HG03025 (cell line): ENCODE measurements at regions not wholly inside any gene's neighbourhood (a gene's known extent, or its start where the extent isn't known, plus 50 kb on each side); places are given as distances from the start of the nearest gene placed in this dataset.

Experiments
- ATAC-seq: cut with Tn5 transposase; IDR thresholded peaks from one replicate; pipeline ENCODE4 v1.9.1; 2021; ENCODE audit warnings: mild to moderate bottlenecking, moderate library complexity; ENCODE audit not compliant: unreplicated experiment, low FRiP score

DNA sequence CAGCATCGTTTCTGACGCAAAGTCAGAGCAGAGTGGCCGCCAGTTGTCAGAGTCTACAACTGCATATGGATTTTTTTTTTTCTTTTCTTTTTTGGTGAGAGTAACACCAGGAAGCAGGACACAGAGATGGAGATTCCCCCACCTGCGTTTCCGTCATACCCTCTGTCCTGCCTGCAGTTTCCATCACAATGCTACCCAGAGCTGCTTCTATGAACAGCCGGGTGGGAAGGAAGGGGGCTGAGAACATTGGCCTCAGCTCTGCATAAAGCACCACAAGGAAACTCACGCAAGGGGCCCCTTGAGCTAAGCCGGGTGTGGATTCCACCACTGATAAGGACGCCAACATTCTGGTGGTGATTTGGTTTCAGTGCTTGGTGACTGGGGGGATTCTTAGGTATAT is 183.5 kb upstream of the AFDN start:
- no peak for ATAC-seq

- ATAC-seq = no peak
Measured at GRCh38 chr6:167643716-167644115, 183.0 kb upstream of the AFDN start.

DNA sequence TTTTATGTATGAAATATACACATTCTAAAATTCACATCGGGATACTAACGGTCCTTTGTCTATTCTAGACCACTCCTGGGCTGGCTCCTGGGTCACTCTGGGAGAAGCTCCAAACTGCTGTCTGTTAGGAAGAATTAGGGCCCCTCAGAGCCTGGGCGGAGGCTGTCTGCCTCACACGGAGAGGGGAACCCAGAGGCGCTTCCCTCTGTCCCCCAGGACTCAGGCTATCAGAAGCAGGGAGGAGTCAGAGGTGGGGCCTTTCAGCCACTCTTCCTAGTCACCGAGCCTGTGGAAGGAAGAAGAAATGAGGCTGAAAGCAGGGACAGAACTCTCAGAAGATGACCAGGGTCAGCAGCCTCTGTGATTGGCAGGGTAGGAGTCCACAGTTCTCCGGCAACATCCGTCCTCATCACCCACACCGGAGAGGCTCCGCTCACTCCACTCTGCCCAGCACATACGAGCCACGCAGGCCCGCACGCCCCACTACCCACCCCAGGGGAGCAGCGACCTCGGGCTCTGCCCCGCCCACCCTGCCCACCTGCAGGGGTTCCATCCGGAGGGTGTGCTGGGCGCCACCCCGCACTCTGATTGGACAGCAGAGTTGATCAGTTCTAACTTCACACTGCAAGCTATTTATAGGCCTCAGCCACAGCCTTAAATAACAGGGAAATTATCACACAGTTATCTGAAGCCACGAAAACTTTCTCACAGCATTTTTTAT is 182.1 kb upstream of the AFDN start:
- no peak for ATAC-seq

DNA sequence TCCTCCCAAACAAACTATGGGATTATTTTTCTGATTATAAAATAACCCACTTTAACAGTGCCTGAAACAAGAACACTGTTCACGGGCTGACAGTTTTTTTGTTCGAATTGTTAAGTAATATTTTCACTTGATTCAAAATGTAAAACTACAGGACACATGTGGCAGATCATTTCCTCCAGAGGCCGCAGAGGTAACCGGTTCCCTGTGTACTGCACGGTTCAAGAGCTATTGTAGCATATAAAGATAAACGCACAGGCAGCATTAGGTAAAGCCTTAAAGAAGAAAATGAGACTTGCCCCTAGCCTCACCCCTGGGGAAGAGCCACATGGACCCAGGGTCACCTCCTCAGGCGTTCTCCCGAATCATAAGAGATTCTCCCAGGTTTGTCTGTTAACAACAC is 181.3 kb upstream of the AFDN start:
- ATAC-seq = no peak

- ATAC-seq = no peak
Measured at GRCh38 chr6:167647306-167647705, 179.4 kb upstream of the AFDN start.

DNA sequence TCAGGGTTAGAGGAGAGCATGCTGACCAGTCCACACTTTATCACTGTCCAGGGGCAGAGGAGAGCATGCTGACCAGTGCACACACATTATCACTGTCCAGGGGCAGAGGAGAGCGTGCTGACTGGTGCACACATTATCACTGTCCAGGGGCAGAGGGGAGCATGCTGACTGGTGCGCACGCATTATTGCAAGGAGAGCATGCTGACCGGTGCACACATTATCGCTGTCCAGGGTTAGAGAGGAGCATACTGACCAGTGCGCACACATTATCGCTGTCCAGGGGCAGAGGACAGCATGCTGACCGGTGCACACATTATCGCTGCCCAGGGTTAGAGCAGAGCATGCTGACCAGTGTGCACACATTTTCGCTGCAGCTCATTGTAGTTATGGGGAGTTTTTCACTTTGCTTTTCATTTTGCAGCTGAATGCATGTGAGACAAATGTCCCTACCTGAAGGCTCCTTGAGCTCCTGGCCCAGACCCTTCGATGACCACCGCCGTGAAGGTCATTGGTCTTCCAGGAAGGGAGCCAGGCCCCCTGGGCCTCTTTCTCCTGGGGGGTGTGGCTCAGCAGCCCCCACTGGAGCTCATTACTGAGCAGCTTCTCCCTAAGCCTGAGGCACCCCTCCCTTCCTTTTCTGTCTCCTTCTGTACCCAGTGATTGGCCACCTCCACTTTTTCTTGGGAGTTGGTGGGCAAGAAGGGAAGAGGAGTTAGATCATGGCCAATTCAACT is 178.8 kb upstream of the AFDN start:
- ATAC-seq = no peak

DNA sequence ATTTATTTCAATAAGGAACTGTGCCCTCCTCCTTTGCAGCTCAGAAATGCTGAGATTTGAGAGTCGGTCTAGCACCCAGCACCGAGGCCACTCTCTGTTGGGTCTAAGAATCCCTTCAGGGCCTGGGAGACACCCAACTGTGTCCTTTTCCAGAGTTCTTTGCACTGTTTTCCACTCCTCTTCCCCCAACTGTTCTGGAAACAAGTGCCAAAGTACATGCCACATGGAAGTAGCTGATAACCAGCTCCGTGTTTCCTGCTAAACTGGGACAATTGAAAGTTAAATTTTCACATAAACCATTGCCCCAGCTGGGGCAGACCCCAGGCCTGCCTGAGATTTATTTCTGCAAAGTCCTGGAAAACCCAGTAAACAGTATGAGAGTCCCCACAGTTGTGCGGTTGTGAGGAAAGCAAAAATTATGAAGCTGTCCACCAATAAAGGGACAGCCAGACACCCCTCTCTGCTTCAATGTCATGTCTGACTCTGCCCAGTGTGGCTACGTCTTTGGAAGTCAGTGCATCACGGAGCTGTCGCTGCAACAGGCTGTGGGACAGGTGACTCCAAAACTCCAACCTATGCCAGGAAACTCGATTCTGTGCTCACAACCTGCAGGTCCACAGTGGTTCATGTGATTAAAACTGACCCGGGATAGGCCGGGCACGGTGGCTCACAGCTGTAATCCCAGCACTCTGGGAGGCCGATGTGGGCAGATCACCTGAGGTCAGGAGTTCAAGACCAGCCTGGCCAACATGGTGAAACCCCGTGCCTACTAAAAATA is 178.0 kb upstream of the AFDN start:
- ATAC-seq = no peak

DNA sequence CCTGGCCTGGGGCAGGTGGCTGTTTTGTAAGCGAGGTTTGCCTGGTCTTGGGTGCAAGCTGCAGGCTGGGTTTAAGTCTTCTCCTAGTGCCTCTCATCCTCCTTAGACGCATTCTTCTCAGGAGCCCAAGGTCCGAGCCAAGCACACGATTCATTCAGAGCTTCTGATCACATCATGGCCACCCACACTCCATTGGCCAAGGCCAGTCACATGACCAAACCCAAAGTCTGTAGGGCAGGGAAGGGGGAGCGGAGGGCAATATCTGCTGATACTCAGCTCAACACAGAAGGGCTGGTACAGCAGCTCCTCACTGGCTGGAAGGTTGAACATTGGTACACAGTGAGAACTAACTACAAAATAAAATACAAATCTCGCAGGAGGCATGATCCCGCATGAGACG is 177.2 kb upstream of the AFDN start:
- ATAC-seq = no peak

GRCh38 chr6:167650730-167651317 is 175.9 kb upstream of the AFDN start:
- no peak for ATAC-seq

DNA sequence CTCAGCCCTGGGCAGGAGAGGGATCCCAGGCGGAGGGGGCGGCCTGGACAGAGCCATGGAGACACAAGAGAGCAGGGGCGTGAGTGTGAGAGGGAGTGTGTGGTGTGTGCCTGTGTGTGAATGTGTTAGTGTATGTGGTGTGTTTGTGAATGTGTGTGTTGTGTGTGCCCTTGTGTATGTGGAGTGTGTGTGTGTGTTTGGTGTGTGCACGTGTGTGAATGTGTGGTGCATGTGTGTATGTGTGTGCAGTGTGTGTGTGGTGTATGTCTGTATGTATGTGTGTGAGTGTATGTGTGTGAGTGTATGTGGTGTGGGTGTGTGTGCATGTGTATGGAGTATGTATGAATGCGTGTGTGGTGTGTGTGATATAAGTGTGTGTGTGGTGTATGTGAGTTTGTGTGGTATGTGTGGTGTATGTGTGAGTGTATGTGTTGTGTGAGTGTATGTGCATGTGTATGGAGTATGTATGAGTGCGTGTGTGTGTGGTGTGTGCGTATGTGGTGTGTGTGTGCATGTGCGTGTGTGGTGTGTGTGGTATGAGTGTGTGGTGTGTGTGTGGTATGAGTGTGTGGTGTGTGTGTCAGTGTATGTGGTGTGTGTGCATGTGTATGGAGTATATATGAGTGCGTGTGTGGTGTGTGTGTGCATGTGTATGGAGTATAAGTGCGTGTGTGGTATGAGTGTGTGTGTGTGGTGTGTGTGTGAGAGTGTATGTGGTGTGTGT is 175.2 kb upstream of the AFDN start:
- ATAC-seq = no peak

DNA sequence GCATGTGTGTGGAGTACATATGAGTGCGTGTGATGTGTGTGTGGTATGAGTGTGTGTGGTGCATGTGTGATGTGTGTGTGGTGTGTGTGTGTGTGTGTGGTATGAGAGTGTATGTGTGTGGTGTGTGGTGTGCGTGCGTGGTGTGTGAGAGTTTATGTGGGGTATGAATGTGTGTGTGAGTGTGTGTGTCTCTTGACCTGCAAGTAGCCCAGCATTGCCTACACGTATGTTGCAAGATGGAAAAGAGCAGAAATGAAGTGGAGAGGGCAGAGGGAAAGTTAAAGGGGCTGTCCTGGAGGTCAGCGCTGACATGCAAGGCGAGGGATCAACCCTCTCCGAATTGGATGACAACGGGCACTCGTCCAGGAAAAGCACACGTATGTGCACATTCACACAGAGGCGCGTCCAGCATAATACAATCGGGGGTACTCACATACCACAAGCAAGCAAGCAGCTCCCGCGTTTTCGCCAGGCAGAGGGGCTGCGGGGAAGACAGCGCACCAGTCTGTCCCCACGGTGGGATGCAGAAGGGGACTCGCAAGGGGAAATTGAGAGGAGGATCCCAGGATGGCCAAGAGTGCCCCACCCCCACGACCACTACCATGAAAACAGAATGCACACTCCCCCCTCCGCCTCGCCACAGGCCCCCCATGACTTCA is 174.5 kb upstream of the AFDN start:
- ATAC-seq = no peak

GRCh38 chr6:167652701-167653095 is 174.0 kb upstream of the AFDN start:
- ATAC-seq = no peak

DNA sequence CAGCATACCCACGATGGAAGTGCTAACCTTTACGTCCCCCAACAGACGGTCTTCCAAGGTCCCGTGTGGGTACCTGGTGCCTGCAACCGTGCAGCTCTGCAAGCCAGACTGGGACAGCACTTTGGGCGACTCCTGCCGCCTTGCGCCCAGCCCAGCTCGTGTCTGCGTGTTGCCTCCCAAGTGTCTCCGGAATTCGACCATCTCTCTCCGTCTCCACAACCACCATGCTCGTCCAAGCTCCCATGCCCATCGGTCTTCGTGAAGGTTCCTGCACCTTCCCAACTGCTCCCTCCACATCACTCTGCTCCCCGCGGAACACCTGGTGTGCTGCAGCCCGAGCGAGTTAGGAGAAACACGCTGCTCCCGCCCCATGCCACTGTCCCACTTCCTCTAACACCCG is 173.2 kb upstream of the AFDN start:
- ATAC-seq = no peak

- ATAC-seq = no peak
Measured at GRCh38 chr6:167654389-167654788, 172.3 kb upstream of the AFDN start.

- no peak for ATAC-seq
Measured at GRCh38 chr6:167655174-167655821, 171.4 kb upstream of the AFDN start.

DNA sequence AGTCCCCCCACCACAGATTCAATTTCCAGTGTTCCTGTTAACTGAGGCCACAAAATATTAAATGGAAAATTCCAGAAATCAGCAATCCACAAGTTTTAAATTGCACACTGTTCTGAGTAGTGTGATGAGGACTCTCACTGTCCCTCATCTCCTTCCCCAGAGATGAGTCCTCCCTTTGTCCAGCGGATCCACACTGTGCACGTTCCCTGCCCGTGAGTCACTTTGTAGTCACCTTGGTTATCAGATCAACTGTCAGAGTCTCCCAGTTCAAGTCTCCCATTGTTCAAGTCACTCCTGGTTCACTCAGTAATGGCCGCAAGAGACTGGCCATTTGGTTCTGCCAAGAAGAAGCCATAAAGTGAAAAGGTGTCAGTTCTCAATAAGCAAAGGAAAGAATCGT is 168.6 kb upstream of the AFDN start:
- no peak for ATAC-seq

GRCh38 chr6:167659046-167659445 is 167.7 kb upstream of the AFDN start:
- no peak for ATAC-seq

GRCh38 chr6:167660424-167660823 is 166.3 kb upstream of the AFDN start:
- no peak for ATAC-seq

GRCh38 chr6:167660944-167661551 is 165.7 kb upstream of the AFDN start:
- ATAC-seq = no peak
